ENCODE measurements at regions not wholly inside any gene's neighbourhood (a gene's known extent, or its start where the extent isn't known, plus 50 kb on each side); places are given as distances from the start of the nearest gene placed in this dataset.
"Not testable (repeated sequence)": the region's sequence is repeated elsewhere in the genome, so short reads cannot be mapped to it uniquely, and the experiment has no call there.

GRCh38 chr14:34277191-34277590 is 184.8 kb downstream of the SPTSSA start:
- no peak overlapping the region for H3K4me3 ChIP-seq (ENCODE audit: low read depth, low read length)
- TF ChIP-seq, protein P1, sequence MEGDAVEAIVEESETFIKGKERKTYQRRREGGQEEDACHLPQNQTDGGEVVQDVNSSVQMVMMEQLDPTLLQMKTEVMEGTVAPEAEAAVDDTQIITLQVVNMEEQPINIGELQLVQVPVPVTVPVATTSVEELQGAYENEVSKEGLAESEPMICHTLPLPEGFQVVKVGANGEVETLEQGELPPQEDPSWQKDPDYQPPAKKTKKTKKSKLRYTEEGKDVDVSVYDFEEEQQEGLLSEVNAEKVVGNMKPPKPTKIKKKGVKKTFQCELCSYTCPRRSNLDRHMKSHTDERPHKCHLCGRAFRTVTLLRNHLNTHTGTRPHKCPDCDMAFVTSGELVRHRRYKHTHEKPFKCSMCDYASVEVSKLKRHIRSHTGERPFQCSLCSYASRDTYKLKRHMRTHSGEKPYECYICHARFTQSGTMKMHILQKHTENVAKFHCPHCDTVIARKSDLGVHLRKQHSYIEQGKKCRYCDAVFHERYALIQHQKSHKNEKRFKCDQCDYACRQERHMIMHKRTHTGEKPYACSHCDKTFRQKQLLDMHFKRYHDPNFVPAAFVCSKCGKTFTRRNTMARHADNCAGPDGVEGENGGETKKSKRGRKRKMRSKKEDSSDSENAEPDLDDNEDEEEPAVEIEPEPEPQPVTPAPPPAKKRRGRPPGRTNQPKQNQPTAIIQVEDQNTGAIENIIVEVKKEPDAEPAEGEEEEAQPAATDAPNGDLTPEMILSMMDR (IDR thresholded peaks at IDR 0.05; ENCODE audit: low read depth, low read length, missing control alignments) = no peak
- no peak for DNase-seq (ENCODE audit: low read depth)

GRCh38 chr14:34275530-34275929 is 186.5 kb downstream of the SPTSSA start:
- TF ChIP-seq, protein P1 (IDR thresholded peaks at IDR 0.05; ENCODE audit: low read depth, low read length, missing control alignments) = no peak
- no peak for DNase-seq (ENCODE audit: low read depth)
- no peak overlapping the region for H3K4me3 ChIP-seq (ENCODE audit: low read depth, low read length)

- TF ChIP-seq, protein P1 (IDR thresholded peaks at IDR 0.05; ENCODE audit: low read depth, low read length, missing control alignments) = no peak
- no peak overlapping the region for H3K4me3 ChIP-seq (ENCODE audit: low read depth, low read length)
- no peak for DNase-seq (ENCODE audit: low read depth)
These were observed 187.0 kb downstream of the SPTSSA start for GRCh38 chr14:34275078-34275477.

DNA sequence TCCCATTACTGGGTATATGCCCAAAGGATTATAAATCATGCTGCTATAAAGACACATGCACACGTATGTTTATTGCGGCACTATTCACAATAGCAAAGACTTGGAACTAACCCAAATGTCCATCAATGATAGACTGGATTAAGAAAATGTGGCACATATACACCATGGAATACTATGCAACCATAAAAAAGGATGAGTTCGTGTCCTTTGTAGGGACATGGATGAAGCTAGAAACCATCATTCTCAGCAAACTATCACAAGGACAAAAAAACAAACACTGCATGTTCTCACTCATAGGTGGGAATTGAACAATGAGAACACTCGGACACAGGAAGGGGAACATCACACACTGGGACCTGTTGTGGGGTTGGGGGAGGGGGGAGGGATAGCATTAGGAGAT is 188.3 kb downstream of the SPTSSA start:
- not testable (repeated sequence) for DNase-seq (ENCODE audit: low read depth); H3K4me3 ChIP-seq (ENCODE audit: low read depth, low read length)

GRCh38 chr14:34270361-34270760 is 191.7 kb downstream of the SPTSSA start:
- TF ChIP-seq, protein P1 (IDR thresholded peaks at IDR 0.05; ENCODE audit: low read depth, low read length, missing control alignments) = no peak
- H3K4me3 ChIP-seq (ENCODE audit: low read depth, low read length) = no peak overlapping the region
- no peak for DNase-seq (ENCODE audit: low read depth)

- H3K4me3 ChIP-seq (ENCODE audit: low read depth, low read length) = no peak overlapping the region
- no peak for DNase-seq (ENCODE audit: low read depth)
- TF ChIP-seq, protein P1 (IDR thresholded peaks at IDR 0.05; ENCODE audit: low read depth, low read length, missing control alignments) = no peak
These were observed 195.7 kb downstream of the SPTSSA start for GRCh38 chr14:34266344-34266743.

GRCh38 chr14:34262127-34262910 is 199.7 kb downstream of the SPTSSA start:
- no peak overlapping the region for H3K4me3 ChIP-seq (ENCODE audit: low read depth, low read length)
- no peak for DNase-seq (ENCODE audit: low read depth)
- TF ChIP-seq, protein P1 (IDR thresholded peaks at IDR 0.05; ENCODE audit: low read depth, low read length, missing control alignments) = no peak

Measured in GM12864 (cell line).